Ishikawa (cell line): ENCODE measurements at regions not wholly inside any gene's neighbourhood (a gene's known extent, or its start where the extent isn't known, plus 50 kb on each side); places are given as distances from the start of the nearest gene placed in this dataset.

Experiments used
- CEBPB ChIP-seq: IDR thresholded peaks from 2 replicates; pipeline ENCODE4 v1.6.1; 2012
- CREB1 ChIP-seq: IDR thresholded peaks from 2 replicates; pipeline ENCODE4 v1.6.1; 2012; ENCODE audit warnings: low read depth
- EGR1 ChIP-seq: IDR thresholded peaks from 2 replicates; pipeline ENCODE4 v1.6.1; 2012
- EP300 ChIP-seq: IDR thresholded peaks from 2 replicates; pipeline ENCODE4 v1.6.1; 2012; ENCODE audit warnings: borderline replicate concordance
- FOXM1 ChIP-seq: IDR thresholded peaks from 2 replicates; pipeline ENCODE4 v1.6.1; 2012; ENCODE audit warnings: low read depth, borderline replicate concordance
- NFIC ChIP-seq: IDR thresholded peaks from 2 replicates; pipeline ENCODE4 v1.6.1; 2012
- RAD21 ChIP-seq: IDR thresholded peaks from 2 replicates; pipeline ENCODE4 v1.6.1; 2012; ENCODE audit warnings: low read depth
- TAF1 ChIP-seq: IDR thresholded peaks from 2 replicates; pipeline ENCODE4 v1.6.1; 2012; ENCODE audit warnings: low read depth, mild to moderate bottlenecking
- TCF12 ChIP-seq: IDR thresholded peaks from 2 replicates; pipeline ENCODE4 v1.6.1; 2012; ENCODE audit warnings: low read depth
- TEAD4 ChIP-seq: IDR thresholded peaks from 2 replicates; pipeline ENCODE4 v1.6.1; 2012
- YY1 ChIP-seq: IDR thresholded peaks from 2 replicates; pipeline ENCODE4 v1.6.1; 2012; ENCODE audit warnings: low read depth
- ZBTB7A ChIP-seq: IDR thresholded peaks from 2 replicates; pipeline ENCODE4 v1.6.1; 2012; ENCODE audit warnings: low read depth
- TF ChIP-seq, protein P1 (sequence below): IDR thresholded peaks from 2 replicates; pipeline ENCODE4 v1.6.1; 2012; ENCODE audit warnings: low read depth, mild to moderate bottlenecking
- TF ChIP-seq, protein P2 (sequence below): IDR thresholded peaks from 2 replicates; pipeline ENCODE4 v1.6.1; 2012
- TF ChIP-seq, protein P3 (sequence below): IDR thresholded peaks from 2 replicates; pipeline ENCODE4 v1.6.1; 2012

DNA sequence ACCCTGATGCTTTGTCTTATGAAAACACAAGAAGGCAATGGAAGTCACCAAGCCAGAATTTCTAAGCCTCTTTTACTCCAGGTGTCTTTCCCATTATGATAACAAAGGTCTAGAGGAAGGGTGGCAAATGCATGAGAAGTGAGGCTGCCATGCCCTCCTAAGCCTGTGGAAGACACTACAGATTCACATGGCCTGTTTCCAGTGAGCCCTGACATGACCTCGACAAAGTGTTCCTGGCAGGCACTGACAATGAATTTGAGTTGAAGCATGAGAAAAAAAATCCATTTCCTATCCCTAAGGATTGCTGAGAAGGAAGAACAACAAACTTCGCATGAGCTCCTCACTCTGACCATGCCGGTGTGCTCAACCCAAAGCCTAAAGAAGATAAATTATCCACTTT, 268.0 kb downstream of the HTR7 start:
- no peak for TF ChIP-seq RAD21
- no peak for TF ChIP-seq ZBTB7A
- TF ChIP-seq EGR1, result no peak
- no peak for TF ChIP-seq CEBPB
- TF ChIP-seq CREB1, result no peak
- no peak for TF ChIP-seq NFIC

DNA sequence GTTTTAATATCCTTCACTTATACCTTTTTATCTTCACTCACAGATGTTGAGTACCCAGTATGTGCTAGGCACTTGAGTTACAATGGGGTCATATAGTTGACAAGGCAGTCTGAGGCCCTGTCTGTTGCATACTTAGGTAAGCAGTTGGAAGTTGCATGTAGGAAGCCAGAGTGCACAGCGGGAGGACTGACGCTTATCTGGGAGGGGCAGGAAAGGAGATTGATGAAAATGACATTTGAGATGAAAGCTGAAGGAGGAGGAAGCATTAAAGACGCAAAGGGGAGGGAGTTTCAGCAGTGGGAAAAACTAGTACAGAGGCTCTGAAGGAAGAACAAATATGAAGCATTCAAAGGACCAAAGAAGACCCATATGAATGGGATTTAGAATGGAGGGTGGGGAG, 266.2 kb downstream of the HTR7 start:
- TF ChIP-seq TAF1 (no peak), CREB1 (no peak), ZBTB7A (no peak)

DNA sequence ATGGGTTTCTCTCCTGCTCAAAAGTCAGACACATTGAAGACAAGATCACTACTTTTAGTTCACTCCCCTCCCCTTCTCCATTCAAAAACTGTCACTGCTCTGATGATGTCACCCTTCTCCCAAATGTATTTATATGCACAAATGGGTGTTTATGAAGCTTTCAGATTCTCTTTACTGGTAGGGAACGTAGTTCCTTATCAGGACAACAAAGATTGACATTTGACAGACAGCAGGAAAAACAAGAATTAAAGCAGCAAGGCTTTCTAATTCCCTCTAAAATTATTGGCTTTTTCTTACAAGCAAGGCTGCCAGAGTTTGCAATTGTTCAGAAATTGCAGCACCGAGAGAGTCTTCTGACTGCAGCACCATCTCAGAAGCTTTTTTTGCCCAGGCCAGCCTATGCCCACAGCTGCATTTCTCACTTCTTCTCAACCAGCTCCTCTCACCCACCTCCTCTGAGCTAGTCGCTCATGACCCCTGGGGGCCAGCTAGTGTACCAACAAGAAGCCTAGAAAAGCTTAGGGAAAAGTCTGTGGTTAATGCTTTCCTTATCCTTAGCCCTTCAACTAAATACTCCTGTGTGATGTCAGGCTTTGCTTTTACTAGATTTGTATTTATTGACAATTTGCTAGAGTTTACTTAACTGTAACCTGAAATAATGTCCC, 265.1 kb downstream of the HTR7 start:
- TF ChIP-seq, protein P1, sequence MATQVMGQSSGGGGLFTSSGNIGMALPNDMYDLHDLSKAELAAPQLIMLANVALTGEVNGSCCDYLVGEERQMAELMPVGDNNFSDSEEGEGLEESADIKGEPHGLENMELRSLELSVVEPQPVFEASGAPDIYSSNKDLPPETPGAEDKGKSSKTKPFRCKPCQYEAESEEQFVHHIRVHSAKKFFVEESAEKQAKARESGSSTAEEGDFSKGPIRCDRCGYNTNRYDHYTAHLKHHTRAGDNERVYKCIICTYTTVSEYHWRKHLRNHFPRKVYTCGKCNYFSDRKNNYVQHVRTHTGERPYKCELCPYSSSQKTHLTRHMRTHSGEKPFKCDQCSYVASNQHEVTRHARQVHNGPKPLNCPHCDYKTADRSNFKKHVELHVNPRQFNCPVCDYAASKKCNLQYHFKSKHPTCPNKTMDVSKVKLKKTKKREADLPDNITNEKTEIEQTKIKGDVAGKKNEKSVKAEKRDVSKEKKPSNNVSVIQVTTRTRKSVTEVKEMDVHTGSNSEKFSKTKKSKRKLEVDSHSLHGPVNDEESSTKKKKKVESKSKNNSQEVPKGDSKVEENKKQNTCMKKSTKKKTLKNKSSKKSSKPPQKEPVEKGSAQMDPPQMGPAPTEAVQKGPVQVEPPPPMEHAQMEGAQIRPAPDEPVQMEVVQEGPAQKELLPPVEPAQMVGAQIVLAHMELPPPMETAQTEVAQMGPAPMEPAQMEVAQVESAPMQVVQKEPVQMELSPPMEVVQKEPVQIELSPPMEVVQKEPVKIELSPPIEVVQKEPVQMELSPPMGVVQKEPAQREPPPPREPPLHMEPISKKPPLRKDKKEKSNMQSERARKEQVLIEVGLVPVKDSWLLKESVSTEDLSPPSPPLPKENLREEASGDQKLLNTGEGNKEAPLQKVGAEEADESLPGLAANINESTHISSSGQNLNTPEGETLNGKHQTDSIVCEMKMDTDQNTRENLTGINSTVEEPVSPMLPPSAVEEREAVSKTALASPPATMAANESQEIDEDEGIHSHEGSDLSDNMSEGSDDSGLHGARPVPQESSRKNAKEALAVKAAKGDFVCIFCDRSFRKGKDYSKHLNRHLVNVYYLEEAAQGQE, result no peak
- TF ChIP-seq, protein P2, sequence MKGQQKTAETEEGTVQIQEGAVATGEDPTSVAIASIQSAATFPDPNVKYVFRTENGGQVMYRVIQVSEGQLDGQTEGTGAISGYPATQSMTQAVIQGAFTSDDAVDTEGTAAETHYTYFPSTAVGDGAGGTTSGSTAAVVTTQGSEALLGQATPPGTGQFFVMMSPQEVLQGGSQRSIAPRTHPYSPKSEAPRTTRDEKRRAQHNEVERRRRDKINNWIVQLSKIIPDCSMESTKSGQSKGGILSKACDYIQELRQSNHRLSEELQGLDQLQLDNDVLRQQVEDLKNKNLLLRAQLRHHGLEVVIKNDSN, result no peak
- TF ChIP-seq FOXM1 (no peak), RAD21 (peak; percentile 65), CREB1 (no peak)

DNA sequence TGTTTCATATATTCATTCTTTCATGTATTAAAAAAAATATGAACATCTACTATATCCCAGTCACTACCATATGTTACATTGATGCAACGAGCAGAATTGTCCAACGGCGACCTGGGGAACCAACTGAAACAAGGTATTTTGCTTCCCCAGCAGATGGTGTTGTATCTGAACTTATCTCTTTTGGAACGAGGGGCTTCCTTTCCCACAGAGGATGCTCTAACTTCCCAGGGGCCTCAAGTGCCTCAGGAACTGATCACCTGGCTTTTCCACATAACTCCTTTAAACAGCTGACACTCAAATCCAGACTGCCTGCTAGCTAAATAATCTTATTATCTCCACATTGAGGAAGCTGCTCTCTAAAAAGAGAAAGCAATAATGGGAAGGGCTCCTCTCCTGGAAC, 259.3 kb downstream of the HTR7 start:
- no peak for TF ChIP-seq TAF1
- TF ChIP-seq CEBPB, result no peak
- no peak for TF ChIP-seq YY1
- no peak for TF ChIP-seq FOXM1
- no peak for TF ChIP-seq EGR1
- no peak for TF ChIP-seq CREB1
- no peak for TF ChIP-seq TEAD4
- no peak for TF ChIP-seq EP300
- TF ChIP-seq, protein P2, result no peak
- TF ChIP-seq, protein P3, sequence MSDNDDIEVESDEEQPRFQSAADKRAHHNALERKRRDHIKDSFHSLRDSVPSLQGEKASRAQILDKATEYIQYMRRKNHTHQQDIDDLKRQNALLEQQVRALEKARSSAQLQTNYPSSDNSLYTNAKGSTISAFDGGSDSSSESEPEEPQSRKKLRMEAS, result no peak
- TF ChIP-seq ZBTB7A, result no peak

DNA sequence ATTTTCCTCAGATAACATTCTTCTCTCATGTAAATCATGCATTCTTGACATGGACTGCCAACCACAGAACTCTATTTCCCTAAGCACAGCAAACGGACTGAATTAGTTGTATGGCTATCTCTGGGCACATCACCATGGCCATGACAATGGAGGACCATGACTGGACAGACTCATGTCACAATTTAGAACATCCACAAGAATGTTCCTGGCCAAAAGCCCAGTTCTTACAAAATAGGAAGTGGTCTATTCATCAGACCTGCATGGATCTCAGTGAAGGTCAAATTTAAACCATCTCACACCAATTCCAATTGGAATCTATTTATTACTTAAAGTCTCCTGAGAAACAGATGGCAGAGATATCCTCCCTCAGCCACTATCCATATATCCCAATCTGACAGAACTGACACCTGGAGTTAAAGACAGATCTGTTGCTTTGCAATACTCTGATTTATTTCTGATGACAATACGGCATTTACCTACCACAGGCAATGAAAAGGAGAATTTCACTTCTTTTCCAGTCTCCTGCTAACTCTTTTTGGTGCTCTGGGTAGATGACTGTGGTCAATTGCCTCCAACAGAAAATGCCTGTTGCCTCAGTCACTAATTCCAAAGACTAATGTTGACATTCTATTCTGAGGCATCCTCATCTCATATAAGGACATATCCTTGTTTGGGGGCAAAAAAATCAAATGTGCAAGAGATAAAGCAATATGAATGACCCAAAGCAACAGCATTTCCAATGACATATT, 254.8 kb downstream of the HTR7 start:
- no peak for TF ChIP-seq RAD21
- no peak for TF ChIP-seq EGR1
- TF ChIP-seq CREB1, result no peak
- TF ChIP-seq, protein P2, result no peak
- no peak for TF ChIP-seq CEBPB
- TF ChIP-seq, protein P1, result no peak
- no peak for TF ChIP-seq EP300
- TF ChIP-seq ZBTB7A, result no peak
- TF ChIP-seq YY1, result no peak
- no peak for TF ChIP-seq TAF1
- no peak for TF ChIP-seq FOXM1
- TF ChIP-seq TCF12, result no peak
- TF ChIP-seq TEAD4, result no peak
- TF ChIP-seq NFIC, result no peak
- TF ChIP-seq, protein P3, result no peak

DNA sequence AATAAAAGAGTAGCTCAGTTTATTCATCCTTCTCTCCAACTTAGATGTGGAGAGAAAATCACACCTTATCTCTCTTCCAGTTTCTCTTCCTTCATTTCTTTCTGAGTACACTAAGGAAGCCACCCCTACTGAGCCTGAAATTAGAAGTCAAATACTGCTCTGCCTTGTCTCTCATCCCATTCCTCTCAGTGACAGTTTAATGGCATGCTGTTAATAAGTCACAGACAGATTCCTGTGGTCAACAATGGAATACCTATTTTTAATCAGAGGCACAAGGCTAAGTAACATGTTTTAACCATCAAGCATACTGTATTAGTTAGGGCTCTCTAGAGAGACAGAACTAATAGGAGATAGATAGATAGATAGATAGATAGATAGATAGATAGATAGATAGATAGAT, 253.2 kb downstream of the HTR7 start:
- TF ChIP-seq TCF12 (no peak), EP300 (no peak), TEAD4 (no peak), TAF1 (no peak), NFIC (no peak), ZBTB7A (no peak), RAD21 (no peak), FOXM1 (no peak), CEBPB (no peak), CREB1 (no peak), YY1 (no peak), EGR1 (no peak)
- TF ChIP-seq, protein P3, result no peak
- TF ChIP-seq, protein P1, result no peak
- TF ChIP-seq, protein P2, result no peak
